ENCODE measurements at regions not wholly inside any gene's neighbourhood (a gene's known extent, or its start where the extent isn't known, plus 50 kb on each side); places are given as distances from the start of the nearest gene placed in this dataset.

GRCh38 chr10:94192974-94193373 is 169.8 kb downstream of the NOC3L start:
- no peak overlapping the region for H2BK20ac ChIP-seq (ENCODE audit: low read length)
- ChIA-PET POLR2A (ENCODE audit: partially characterized antibody) (no interaction called here), CTCF (ENCODE audit: partially characterized antibody) (no interaction called here)
- H3K27me3 ChIP-seq (replicated peaks in 1 of 4; ENCODE audit: control insufficient read depth in 3 of 4, extremely low read depth in 1 of 4, insufficient read depth in 3 of 4, low read length in 3 of 4), result no peaks in the 10 kb centered on the region
- no peak overlapping the region for H2BK5ac ChIP-seq (ENCODE audit: low read depth, low read length)
- H4K91ac ChIP-seq (replicated peaks; ENCODE audit: insufficient read length, low read length), result no peak overlapping the region
- no peak overlapping the region for H3K56ac ChIP-seq (replicated peaks; ENCODE audit: insufficient read length, low read depth, low read length)
- H4K8ac ChIP-seq (ENCODE audit: extremely low read depth, insufficient read depth, low read length), result no peak overlapping the region
- no peak for FAIRE-seq
- H3K23me2 ChIP-seq (ENCODE audit: low read depth, low read length), result no peaks in the 10 kb centered on the region
- H2AK5ac ChIP-seq (ENCODE audit: low read depth, low read length), result no peak overlapping the region
- H3K4me1 ChIP-seq (replicated peaks in 1 of 4; ENCODE audit: control insufficient read depth in 3 of 4, insufficient read depth in 4 of 4, low read length in 3 of 4), result no peaks in the 10 kb centered on the region
- H4K20me1 ChIP-seq (replicated peaks in 1 of 2; ENCODE audit: control insufficient read depth in 1 of 2, insufficient read depth in 2 of 2, low read length in 2 of 2), result no peaks in the 10 kb centered on the region
- no peak overlapping the region for H3K23ac ChIP-seq (ENCODE audit: insufficient read length)
- no peak overlapping the region for H2BK120ac ChIP-seq (replicated peaks; ENCODE audit: low read depth, low read length)
- H3K4ac ChIP-seq (replicated peaks; ENCODE audit: insufficient read length, low read depth, low read length), result no peak overlapping the region
- H2AFZ ChIP-seq (ENCODE audit: low read length), result no peak overlapping the region
- TF ChIP-seq RAD21 (IDR thresholded peaks at IDR 0.05 in 1 of 2, conservative IDR thresholded peaks at IDR 0.05 in 1 of 2; ENCODE audit: low read depth in 2 of 2, low read length in 2 of 2) (no peak), TAF7 (optimal IDR thresholded peaks at IDR 0.05; ENCODE audit: borderline replicate concordance, low read depth, low read length) (no peak), POLR2AphosphoS5 (IDR thresholded peaks at IDR 0.05; ENCODE audit: low read depth, low read length) (no peak), RBBP5 (IDR thresholded peaks at IDR 0.05; ENCODE audit: borderline replicate concordance, low read depth, low read length) (no peak), RNF2 (IDR thresholded peaks at IDR 0.05; ENCODE audit: borderline replicate concordance, low read depth, low read length, missing control alignments, poor library complexity, severe bottlenecking) (no peak), GABPA (IDR thresholded peaks at IDR 0.05; ENCODE audit: borderline replicate concordance, insufficient read depth, low read length) (no peak), ATF3 (IDR thresholded peaks at IDR 0.05; ENCODE audit: insufficient read depth, low read depth, low read length) (no peak), ATF2 (IDR thresholded peaks at IDR 0.05; ENCODE audit: low read length) (no peak), RXRA (IDR thresholded peaks at IDR 0.05; ENCODE audit: insufficient read depth, low read depth, low read length) (no peak), HDAC2 (IDR thresholded peaks at IDR 0.05; ENCODE audit: borderline replicate concordance in 1 of 2, low read depth in 2 of 2, low read length in 2 of 2) (no peak)
- H3K14ac ChIP-seq (ENCODE audit: insufficient read length), result no peak overlapping the region
- H3K36me3 ChIP-seq (ENCODE audit: control insufficient read depth in 2 of 4, insufficient read depth in 4 of 4, low read length in 3 of 4), result no peaks in the 10 kb centered on the region
- no peak overlapping the region for H3K18ac ChIP-seq (ENCODE audit: extremely low read depth, low read length)
- H2BK15ac ChIP-seq (ENCODE audit: low read length), result no peak overlapping the region
- no peak overlapping the region for H3K27ac ChIP-seq (ENCODE audit: low read depth, low read length)
- WGBS, 2 experiments (ENCODE audit: extremely low coverage in 1 of 2, insufficient coverage in 1 of 2, insufficient read length in 1 of 2, insufficient replicate concordance in 2 of 2, low coverage in 1 of 2, low lambda C conversion rate in 2 of 2, missing lambda C conversion rate in 1 of 2), result 100% methylated on average over 1 of the region's 1 CpG; no CpG with 5 or more reads in 1 of the 2 experiments
- H2BK12ac ChIP-seq (ENCODE audit: low read depth, low read length), result no peak overlapping the region
- no peak overlapping the region for H4K5ac ChIP-seq (ENCODE audit: insufficient read length, low read depth, low read length)
- no peak overlapping the region for H3K9ac ChIP-seq (replicated peaks in 1 of 4; ENCODE audit: extremely low read depth in 1 of 4, low read depth in 3 of 4, low read length in 3 of 4)
- no peak overlapping the region for H3K4me3 ChIP-seq (ENCODE audit: extremely low read depth in 1 of 4, insufficient read depth in 2 of 4, low read depth in 3 of 4, low read length in 4 of 4)
- no peak overlapping the region for H3K4me2 ChIP-seq (ENCODE audit: insufficient read depth in 1 of 2, low read depth in 2 of 2, low read length in 2 of 2)
- no peaks in the 10 kb centered on the region for H3K9me3 ChIP-seq (ENCODE audit: insufficient read depth in 2 of 2, low read depth in 1 of 2, low read length in 1 of 2)
- no peaks in the 10 kb centered on the region for H3K79me2 ChIP-seq (ENCODE audit: control insufficient read depth in 1 of 2, insufficient read depth in 2 of 2, low read length in 2 of 2)
- DNase-seq (ENCODE audit: low read depth in 1 of 2, low spot score in 2 of 2), result no peak
- no peaks in the 10 kb centered on the region for H3K79me1 ChIP-seq (ENCODE audit: low read depth, low read length)

All from H1 (cell line).